NCI-H128 (cell line): ENCODE measurements at regions not wholly inside any gene's neighbourhood (a gene's known extent, or its start where the extent isn't known, plus 50 kb on each side); places are given as distances from the start of the nearest gene placed in this dataset.
"Not testable (repeated sequence)": the region's sequence is repeated elsewhere in the genome, so short reads cannot be mapped to it uniquely, and the experiment has no call there.

Source experiments
- DNase-seq: peaks from one replicate; lab custom pipeline; 2025; ENCODE audit not compliant: unreplicated experiment; lab: John Stamatoyannopoulos, UW

DNA sequence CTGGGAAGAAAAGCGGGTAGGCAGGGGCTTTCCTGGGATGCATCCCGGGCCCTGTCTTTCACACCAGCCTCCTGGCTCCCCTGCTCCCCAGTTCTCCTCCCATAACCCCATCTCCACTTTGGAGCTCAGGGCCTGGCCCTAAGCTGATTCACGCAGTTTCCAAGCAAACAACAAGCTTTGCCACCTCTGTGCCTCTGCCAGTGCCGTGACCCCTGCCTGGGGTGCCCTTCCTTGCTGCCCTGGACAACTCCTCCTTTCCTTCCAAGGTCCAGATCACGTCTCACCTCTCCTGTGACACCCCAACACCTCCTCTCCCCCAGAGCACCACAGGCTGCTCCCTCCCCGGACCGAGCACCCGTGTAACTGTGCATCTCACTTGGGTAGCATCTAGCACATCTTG, 184.5 kb downstream of the NPIPB11 start:
- DNase-seq: not testable (repeated sequence)

DNA sequence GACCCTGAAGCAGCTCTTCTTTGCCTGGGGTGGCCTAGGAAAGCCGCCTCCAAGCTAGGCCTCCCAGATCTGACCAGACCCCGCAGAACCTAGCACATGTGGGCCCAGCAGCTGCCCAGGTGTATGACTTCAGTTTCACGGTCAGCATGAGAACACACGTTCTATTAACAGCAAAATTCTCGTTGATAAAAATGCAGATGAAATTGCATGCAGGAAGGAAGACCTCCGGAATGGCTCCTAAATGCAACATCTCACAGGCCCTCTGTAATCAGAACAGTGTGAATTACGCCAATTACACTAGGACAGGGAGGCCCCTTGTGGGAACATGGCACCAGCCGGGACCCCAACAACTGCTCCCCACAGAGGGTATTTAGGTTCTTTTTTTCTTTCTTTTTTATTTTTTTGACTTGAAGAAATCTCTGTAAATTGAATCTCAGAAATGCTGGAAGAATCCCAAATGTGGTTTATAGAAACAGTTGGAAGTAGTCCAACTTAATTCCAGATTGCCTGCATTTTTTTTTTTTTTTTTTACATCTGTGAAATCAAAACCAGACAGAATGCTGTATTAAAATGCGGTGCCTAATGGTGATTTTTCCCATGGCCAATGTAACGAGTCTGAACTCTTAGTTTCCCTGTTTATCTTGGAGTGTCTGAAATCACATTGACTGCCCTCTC, 185.1 kb downstream of the NPIPB11 start:
- not testable (repeated sequence) for DNase-seq

DNA sequence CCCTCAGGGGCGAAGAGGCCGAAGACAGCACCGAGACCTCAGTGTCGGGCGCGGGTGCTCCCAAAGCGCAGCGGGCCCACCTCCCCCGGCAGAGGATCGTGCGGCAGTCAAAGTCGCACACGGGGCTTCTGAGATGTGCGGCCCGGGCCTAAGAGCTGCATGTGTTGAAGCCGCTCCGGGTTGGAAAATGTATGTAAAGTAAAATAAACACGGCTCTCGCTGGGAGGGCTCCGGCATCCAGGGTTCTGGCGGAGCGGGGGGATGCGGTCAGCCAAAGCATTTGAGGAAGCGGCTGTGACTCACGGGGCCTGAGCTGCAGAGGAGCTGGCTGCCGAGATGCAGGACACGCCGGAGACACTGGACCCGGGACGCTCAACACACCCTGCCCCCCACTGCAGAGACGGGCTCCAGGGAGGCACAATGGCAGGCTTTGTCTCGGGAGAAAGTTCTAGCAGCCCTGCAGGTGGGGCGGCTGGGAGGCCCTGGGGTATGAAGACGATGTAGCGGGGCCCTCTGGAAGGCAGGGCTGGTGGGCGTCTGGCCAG, 185.8 kb downstream of the NPIPB11 start:
- DNase-seq: not testable (repeated sequence)

DNA sequence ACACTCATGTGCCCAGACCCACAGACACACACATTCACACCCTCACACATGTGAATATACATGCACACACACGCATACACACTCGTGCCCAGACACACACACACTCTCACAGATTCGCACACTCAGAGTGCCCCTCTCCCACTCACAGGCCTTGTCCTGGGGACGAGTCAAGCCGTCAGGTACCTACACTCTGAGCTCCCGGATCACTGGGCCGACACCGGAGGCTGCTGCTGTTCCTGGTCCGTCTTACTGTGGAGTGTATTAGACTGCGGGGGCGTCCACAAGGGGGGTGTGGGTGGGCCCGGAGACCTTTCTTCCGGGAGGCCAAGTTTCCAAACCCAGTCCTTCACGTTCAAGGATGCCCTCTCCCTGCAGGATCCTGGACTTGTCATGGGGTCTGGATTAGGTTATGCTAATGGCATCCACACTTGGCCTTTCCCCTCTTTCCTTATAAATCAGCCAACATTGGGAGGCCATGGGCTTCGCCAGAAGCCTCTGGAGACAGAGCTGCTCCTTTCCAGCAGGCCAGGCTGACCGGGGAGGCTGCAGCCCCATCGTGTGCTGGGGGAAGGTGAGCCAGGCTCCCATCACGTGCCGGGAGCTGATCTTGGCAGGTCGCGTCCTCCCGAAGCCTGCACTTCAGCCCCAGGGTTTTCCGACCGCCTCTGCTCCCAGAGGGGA, 186.4 kb downstream of the NPIPB11 start:
- not testable (repeated sequence) for DNase-seq

DNA sequence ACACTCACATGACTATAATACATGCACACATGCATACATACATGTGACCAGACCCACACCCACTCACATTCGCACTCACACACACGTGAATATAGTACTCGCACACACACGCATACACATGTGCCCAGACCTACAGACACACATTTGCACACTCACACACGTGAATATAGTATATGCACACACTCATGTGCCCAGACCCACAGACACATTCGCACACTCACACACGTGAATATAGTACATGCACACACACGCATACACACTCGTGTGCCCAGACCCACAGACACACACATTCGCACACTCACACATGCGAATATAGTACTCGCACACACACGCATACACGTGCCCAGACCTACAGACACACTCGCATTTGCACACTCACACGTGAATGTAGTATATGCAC, 186.9 kb downstream of the NPIPB11 start:
- DNase-seq: not testable (repeated sequence)

DNA sequence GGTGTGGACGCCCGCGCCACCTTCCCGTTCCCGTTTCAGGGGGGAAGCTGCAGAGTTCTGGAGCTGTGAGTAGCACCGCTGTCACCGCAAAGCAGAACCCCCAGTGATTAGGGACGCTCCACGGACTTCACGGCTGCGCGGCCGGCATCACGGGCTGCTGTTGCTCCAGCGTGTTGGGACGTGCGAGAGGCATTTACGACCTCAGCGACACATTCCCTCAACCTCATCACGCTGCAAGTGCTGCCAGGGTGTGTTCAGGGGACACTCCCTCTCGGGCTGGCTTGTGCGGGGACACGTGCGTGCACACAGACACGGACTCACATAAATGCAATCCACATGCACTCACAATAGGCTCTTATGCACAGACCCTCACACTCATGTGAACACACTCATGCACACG, 187.9 kb downstream of the NPIPB11 start:
- not testable (repeated sequence) for DNase-seq

DNA sequence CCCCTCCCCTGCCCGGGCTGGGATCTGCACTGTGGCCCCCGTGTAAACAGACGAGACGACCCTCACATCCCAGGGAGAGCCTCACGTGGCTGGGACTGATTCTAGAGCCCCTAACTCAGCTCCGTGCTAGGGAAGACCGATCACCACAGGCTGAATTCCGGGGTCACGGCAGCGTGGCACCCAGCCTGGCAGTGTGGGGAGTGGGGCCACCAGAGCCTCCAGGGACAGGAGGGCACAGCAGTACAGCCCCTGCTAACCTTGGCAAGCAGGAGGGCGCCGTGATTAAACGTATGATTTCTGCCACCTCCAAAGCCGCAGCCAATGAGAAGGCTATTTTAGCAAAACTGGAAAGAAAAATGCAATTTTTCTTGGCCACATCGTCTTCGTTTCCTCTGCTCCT, 188.3 kb downstream of the NPIPB11 start:
- DNase-seq: not testable (repeated sequence)

DNA sequence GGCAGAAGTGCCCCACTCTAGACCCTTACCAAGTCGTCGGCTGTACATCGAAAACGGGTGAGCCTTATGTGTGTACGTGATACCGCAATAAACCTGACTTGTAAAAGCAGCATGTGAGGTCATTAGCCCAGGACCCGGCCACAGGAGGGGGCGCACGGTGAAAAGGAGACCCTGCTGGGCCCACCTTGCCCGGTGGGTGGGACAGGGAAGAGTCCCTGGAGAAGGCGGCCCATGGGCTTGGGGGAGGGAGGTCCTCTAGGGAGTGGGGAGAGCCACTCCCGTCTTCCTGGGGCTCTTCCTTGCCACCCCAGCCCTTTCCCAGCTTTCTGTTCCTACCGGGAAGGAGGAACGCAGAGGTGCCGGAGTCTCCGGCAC, 188.8 kb downstream of the NPIPB11 start:
- not testable (repeated sequence) for DNase-seq

DNA sequence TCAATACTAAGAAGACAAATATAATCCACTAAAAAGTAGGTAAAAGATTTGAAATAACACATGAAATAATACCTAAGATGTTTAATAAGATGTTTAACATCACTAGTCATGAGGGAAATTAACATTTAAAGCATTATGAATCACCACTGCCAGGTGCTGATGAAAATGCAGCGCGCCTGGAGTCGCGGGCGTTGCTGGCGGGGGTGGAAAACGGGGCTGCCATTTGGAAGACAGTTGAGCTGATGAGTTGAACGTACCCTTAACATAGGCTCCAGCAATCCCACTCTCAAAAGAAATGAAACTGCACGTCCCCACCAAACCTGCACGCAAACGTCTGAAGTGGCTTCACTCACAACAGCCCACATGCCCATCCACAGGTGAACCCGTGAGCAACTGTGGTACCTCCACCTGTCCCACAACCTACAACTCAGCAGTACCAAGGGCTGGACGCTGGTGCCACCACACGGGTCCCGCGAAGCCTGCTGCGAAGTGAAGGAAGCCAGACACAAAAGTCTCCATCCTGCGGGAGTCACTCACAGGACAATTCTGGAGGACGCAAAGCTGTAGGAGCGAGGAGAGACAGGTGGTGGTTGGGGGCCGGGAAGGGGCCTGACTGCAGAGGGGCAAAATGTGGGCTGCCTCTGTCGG, 189.3 kb downstream of the NPIPB11 start:
- not testable (repeated sequence) for DNase-seq

DNA sequence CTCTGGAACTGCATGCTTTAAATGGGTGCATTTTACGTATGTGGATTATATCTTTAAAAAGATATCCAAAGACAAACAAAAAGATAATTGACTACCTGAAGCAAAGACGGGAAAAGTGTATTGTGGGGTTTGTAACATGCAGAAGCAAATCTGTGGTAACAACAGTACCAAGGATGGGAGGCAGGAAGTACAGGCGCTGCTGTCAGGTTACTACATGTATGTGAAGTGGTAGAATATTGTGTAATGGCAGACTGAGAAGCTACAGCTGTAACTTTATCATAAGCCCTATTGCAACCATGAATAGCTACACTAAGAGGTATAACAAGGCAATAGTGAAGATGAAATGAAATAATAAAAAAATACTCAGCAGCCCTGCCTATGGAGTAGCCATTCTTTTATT, 192.7 kb downstream of the NPIPB11 start:
- DNase-seq: not testable (repeated sequence)

DNA sequence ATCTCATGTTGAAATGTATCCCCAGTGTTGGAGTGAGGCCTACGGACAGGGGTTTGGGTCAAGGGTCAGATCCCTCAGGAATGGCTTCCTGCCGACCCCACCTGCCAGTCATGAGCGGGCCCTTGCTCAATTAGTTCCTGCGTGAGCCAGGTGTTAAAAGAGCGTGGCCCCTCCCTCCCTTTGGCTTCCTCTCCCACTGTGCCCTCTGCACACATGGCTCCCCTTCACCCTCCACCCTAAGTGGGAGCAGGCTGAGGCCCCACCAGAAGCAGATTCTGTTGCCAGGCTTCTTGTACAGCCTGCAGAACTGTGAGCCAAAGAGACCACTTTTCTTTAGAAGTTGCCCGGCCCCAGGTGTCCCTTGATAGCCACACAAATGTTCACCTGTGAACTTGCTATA, 193.3 kb downstream of the NPIPB11 start:
- DNase-seq: not testable (repeated sequence)

DNA sequence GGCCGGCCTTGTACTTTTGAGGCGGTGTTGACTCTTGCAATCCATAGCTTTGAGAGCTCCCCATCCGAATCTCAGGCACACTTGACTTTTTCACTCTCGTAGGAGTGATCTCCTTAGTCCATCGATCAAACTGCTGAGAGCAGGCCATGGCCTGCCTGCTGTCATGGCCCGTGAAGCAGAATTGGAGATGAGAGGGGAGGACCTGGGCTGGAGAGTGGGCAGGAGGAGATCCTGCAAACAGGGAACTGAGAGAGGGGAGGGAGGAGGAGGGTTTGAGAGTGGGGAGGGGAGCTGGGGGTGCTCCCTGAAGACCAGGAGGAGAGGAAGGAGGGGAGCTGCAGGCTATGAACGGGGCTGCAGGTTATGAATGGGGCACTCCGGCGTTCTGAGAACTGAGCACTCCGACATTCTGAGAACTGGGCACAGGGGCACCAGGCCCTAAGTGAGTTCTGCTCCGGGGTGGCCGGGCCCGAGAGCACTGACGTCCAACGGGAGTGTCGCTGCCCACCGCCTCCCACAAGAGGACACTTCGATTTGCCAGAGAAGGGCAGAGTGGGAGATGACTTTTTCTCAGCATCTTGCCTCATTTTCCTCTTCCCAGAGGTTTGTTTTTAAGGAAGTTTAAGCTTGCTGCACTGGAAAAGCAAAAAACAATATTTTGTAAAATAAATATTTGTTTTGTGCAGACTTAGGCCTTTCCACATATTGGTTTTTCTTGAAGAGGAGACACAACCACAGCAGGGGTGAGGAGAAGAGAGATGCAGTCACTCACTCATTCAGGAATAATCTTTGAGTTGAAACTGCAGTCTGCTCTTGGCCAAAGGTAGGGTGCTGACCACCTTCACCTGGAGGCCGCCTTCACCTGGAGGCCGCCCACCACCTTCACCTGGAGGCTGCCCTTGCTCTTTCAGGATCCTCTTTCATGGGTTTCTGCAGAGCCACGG, 194.2 kb downstream of the NPIPB11 start:
- DNase-seq: not testable (repeated sequence)

DNA sequence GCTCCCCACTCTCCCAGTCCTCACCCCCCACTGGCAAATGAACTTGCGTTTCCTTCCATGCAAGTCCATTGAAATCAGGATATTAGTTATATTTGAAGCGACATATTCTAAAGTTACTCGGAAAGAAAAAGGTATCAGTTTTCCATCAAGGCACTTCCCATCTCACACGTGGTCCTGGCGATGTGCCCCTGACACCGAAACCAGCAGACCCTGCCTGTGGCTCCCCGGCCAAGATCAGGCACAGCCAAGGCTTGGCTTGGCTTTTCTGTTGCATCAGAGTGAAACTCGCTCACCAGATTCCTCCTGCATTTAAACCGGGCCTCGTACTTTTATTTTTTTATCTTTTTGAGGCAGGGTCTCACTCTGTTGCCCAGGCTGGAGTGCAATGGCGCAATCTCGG, 195.1 kb downstream of the NPIPB11 start:
- DNase-seq: not testable (repeated sequence)

DNA sequence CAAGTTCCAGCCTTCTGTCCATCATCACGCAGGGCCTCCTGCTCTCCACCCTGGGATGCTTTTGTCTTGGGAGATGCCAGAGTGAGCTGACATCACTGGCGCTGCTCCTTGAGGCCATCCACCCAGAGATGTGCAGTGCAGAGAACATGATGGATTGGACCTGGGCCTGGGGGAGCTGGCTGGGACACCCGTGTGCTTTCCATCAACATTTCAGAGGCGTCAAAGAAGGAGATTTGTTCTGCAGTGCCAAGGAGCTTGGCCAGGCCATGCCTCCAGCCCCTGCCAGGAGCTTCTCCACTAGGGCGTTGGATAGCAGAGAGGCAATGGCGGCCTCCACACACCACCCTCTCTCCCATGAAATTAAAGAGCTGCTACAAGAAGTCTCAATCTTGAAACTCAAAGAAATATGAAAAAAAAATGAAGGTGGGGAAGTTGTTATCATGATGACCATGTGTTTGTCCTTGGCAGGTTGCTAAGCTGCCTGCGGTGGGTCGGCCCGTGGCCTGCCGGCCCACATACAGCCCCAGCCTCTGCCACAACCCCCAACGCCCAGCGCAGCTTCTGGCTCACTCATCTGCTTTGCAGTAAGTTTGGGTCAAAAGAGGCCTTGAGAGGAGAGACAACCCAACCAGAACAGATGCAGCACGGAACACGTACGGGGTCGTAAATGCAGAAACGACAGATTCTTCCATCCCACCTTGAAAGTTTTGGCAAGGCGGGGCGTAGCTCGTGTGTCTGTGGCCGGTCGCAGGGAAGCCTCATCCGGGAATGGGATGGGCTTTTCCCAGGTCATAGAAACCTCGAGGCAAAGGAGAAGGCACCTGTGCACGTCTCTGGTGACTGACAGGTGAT, 196.0 kb downstream of the NPIPB11 start:
- DNase-seq: not testable (repeated sequence)

DNA sequence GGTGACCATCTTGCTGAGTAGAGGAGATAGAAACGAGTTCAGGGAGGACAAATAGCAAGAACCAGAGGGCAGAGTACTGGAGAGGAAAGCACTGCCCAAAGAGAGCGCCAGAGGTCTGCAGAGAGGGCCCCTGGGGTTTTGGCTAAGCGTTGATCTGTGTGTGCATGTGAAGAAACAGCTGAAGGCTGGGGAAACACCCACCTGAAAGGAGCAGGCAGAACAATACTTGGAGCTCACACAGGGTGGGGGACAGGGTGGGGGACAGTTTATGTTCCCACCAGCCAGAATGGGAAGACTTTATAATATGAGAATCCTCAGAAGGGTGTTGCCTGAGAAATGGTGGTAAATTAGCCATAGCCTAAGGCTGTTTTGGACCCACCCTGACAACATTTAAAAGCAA, 200.4 kb downstream of the NPIPB11 start:
- DNase-seq: not testable (repeated sequence)

DNA sequence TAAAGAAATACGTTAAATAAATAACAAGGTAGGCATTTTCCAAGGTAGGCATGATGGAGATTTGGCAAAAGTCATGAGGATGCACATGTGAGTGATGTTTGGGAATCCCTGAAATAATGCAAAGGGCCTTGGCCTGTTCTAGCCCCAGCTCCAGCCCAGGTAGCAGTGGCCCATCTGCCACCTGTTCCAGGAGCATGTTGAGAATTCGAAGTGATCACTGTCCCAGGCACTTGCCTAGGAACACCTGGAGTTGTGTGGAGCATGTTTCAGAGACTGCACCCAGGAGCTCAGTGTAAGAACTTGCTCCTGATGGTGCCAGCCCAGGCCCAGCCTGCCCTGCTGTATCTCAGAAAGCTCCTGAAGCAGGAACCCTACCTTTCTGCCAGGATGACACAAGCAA, 201.4 kb downstream of the NPIPB11 start:
- DNase-seq: not testable (repeated sequence)

DNA sequence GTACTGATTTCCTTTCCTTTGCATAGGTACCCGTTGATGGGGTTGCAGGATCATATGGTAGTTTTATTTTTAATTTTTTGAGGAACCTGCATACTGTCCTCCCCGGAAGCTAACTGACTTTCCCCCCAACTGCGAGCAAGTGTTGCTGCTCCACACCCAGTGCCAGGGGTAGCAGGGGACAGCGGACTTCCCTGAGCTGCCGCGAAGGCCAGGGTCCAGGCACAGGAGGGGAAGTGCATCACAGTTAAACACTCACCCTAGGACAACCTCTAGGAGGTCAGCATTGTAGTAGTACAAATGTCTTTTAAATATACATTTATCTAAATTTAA, 201.7 kb downstream of the NPIPB11 start:
- no peak for DNase-seq

DNA sequence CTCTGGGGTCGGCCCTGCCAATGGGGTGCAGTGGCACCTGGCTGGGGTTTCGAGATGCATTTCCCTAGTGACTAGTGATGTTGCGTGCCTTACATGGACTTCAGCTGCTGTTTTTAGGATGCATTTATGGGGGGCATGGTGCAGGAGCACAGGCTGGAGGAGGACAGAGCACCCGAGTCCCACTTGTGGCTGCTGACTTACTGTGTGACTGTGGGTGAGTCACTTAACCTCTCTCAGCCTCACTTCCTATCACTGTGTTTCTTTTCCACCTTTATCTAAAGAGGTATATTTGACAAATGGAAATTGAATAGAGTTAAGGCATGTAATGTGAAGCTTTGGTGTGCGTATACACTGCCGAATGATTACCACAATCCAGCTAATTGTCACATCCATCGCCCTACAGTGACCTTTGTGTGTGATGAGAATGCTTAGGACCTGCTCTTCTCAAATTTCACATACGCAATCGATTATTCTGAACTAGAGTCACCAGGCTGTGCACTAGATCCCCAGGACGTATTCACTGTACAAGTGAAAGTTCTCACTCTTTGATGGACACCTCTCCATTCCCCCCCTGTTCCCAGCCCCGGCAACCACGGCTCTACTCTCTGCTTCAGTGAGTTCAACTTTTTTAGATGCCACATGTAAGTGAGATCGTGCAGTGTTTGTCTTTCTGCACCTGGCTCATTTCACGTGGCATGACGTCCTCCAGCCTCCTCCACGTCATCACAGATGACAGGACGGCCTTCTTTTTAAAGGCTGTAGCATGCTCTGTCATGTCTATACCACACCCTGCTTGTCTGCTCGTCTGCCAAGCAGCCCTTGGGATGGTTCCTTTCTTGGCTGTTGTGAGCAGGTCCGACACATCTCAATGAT, 202.3 kb downstream of the NPIPB11 start:
- DNase-seq: not testable (repeated sequence)
